Right atrium auricular region (tissue), 2 donors: ENCODE measurements at regions not wholly inside any gene's neighbourhood (a gene's known extent, or its start where the extent isn't known, plus 50 kb on each side); places are given as distances from the start of the nearest gene placed in this dataset.

Source experiments
- DNase-seq: peaks from one replicate; pipeline ENCODE4 v3.0.0-alpha.2; 2019; ENCODE audit warnings: low spot score
- H3K27ac ChIP-seq, 2 donors: fragments of 200-600 bp; sonication (generic); 1 replicate in 1 of 2; 2 replicates in 1 of 2; pipeline ENCODE4 v1.5.1; 2016 to 2019
- H3K27me3 ChIP-seq, 2 donors: fragments of 200-600 bp; sonication (generic); one replicate each; pipeline versions ENCODE4 v1.5.1 to v1.6.0; 2017 to 2019
- H3K36me3 ChIP-seq: fragments of 200-600 bp; sonication (generic); one replicate; pipeline ENCODE4 v1.5.1; 2016
- H3K4me1 ChIP-seq, 2 donors: fragments of 200-600 bp; sonication (generic); one replicate each; pipeline versions ENCODE4 v1.5.1 to v1.6.0; 2017 to 2019
- H3K4me3 ChIP-seq, 2 donors: fragments of 200-600 bp; sonication (generic); 1 replicate in 1 of 2; 2 replicates in 1 of 2; pipeline ENCODE4 v1.5.1; 2017 to 2019; ENCODE audit warnings: mild to moderate bottlenecking in 1 of 2, moderate library complexity in 1 of 2
- H3K9me3 ChIP-seq, 2 donors: fragments of 200-600 bp; sonication (generic); one replicate each; pipeline ENCODE4 v1.5.1; 2019
- TF ChIP-seq, protein P1 (sequence below), 2 donors: fragments of 200-600 bp; sonication (generic); IDR thresholded peaks; one replicate each; pipeline ENCODE4 v1.5.1; 2019; ENCODE audit warnings: antibody characterized with exemption in 2 of 2

DNA sequence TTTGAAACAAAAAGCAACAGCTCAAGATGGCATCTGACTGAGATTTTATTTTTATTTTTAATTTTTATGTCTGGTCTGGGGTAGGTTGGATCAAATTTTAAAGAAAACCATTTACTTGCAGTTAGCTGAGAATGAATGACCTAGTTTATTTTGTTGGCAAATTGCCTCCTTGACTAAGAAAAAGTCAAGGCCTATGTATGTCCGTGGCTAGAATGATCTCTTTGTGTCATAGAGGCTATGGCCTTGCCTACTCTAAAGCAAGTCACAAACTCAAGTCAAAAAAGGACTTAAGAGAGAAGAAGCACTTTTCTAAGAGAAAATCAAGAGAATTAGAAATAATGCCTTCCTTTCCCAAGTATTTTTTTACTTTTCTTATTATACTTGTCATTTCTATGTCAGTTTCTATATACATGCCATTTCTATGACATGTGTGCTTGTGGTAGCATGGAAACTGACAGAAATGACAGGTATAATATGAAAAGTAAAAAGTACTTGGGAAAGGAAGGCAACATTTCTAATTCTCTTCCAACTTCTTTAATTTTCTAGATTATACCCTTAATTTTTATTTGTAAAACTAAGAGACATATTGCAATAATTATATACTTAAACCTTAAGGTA is 136.7 kb downstream of the CENPF start:
- H3K4me3 ChIP-seq, result no peak overlapping the region
- H3K27ac ChIP-seq, result no peak overlapping the region
- no peaks in the 10 kb centered on the region for H3K9me3 ChIP-seq
- TF ChIP-seq, protein P1, sequence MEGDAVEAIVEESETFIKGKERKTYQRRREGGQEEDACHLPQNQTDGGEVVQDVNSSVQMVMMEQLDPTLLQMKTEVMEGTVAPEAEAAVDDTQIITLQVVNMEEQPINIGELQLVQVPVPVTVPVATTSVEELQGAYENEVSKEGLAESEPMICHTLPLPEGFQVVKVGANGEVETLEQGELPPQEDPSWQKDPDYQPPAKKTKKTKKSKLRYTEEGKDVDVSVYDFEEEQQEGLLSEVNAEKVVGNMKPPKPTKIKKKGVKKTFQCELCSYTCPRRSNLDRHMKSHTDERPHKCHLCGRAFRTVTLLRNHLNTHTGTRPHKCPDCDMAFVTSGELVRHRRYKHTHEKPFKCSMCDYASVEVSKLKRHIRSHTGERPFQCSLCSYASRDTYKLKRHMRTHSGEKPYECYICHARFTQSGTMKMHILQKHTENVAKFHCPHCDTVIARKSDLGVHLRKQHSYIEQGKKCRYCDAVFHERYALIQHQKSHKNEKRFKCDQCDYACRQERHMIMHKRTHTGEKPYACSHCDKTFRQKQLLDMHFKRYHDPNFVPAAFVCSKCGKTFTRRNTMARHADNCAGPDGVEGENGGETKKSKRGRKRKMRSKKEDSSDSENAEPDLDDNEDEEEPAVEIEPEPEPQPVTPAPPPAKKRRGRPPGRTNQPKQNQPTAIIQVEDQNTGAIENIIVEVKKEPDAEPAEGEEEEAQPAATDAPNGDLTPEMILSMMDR (IDR thresholded peaks at IDR 0.05), result no peak
- H3K36me3 ChIP-seq, result no peaks in the 10 kb centered on the region
- no peaks in the 10 kb centered on the region for H3K27me3 ChIP-seq
- DNase-seq, result no peak
- H3K4me1 ChIP-seq, result no peaks in the 10 kb centered on the region

DNA sequence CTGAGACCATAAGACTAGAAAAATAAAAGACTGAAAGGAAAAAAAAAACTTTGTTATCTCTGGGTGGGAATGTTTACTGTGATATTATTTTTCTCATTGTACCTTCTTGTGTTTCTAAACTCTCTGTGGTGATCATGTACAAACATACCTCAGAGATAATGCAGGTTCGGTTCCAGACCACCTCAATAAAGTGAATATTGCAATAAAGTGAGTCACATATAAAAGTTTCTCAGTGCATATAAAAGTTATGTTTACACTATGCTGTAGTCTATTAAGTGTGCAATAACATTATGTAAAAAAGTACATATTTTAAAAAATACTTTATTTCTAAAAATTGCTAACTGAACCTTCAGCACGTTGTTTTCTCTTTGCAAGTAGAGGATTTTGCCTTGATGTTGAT is 137.5 kb downstream of the CENPF start:
- TF ChIP-seq, protein P1 (IDR thresholded peaks at IDR 0.05), result no peak
- H3K9me3 ChIP-seq, result no peaks in the 10 kb centered on the region
- no peak for DNase-seq
- no peak overlapping the region for H3K27ac ChIP-seq
- no peak overlapping the region for H3K4me3 ChIP-seq
- no peaks in the 10 kb centered on the region for H3K4me1 ChIP-seq
- H3K27me3 ChIP-seq, result no peaks in the 10 kb centered on the region
- H3K36me3 ChIP-seq, result no peaks in the 10 kb centered on the region

DNA sequence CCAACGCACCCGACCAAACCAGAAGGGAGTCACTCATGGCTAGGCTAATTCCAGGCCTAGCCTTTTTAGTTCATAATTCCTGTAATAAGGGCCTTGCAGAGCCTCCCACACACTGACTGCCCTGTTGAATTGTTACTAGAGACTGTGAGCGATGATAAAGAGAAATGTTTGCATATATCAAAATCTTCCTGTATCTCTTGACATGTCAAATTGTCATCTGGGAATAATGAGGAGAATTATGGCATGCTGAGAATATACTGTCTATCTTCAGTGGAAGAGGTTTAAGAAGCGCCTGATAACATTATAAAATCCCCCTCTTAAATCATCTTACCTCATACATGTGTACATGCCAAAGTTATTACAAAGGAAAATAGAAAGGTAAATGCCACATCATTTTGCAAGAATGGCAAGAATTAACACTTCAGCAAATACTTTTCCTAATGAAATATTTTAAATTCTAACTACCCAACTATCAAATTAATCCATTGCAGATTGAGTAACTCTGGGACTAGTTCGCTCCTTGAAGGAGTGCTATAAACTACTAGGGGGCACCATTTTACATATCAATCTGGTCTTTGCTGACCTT is 144.1 kb downstream of the CENPF start:
- H3K4me3 ChIP-seq, result no peak overlapping the region
- H3K9me3 ChIP-seq, result no peaks in the 10 kb centered on the region
- H3K4me1 ChIP-seq, result no peaks in the 10 kb centered on the region
- no peak for DNase-seq
- TF ChIP-seq, protein P1 (IDR thresholded peaks at IDR 0.05), result no peak
- H3K36me3 ChIP-seq, result no peaks in the 10 kb centered on the region
- no peak overlapping the region for H3K27ac ChIP-seq
- H3K27me3 ChIP-seq, result no peaks in the 10 kb centered on the region

DNA sequence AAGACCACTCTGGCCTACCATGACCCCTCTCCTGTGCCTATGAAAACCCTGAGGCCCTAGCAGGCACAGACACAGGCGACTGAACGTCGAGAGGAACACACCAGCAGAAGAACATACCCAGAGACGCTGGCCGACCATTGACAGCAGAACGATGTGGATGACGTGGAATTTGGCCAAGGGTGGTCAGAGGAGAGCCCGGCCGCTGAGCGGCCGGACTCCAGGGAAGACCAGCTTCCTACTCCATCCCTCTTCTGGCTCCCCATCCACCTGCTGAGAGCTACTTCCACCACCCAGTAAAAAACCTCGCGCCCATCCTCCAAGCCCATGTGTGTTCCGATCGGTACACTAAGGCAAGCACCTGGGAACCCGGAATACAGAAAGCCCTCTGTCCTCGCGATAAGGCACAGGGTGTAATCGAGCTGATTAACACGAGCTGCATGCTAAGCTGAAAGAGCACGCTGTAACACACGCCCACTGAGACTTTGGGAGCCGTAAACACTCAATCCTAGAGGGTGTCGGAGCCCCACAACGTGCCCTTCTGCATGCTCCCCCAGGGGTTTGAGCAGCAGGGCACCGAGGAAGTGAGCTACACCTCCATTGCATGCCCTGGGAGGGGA is 150.3 kb downstream of the CENPF start:
- no peak for DNase-seq
- Histone ChIP-seq H3K9me3 (peaks cover 3 to 12% of the 10 kb centered on the region in 2 donors), H3K27ac (no peak overlapping the region), H3K27me3 (no peaks in the 10 kb centered on the region), H3K36me3 (no peaks in the 10 kb centered on the region), H3K4me1 (no peaks in the 10 kb centered on the region), H3K4me3 (no peak overlapping the region)
- TF ChIP-seq, protein P1 (IDR thresholded peaks at IDR 0.05), result no peak

DNA sequence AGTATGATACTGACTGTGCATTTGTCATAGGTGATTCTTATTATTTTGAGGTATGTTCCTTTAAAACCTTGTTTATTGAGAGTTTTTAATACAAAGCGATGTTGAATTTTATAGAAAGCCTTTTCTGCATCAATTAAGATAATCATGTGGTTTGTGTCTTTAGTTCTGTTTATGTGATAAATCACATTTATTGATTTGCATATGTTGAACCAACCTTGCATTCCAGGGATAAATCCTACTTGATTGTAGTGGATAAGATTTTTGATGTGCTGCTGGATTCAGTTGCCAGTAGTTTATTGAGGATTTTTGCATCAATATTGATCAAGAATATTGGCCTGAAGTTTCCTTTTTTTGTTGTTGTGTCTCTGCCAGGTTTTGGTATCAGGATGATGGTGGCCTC is 158.0 kb downstream of the CENPF start:
- Histone ChIP-seq H3K4me3 (no peak overlapping the region), H3K4me1 (no peaks in the 10 kb centered on the region), H3K27ac (no peak overlapping the region), H3K9me3 (peaks cover 3 to 57% of the 10 kb centered on the region in 2 donors), H3K36me3 (no peaks in the 10 kb centered on the region), H3K27me3 (no peaks in the 10 kb centered on the region)
- TF ChIP-seq, protein P1 (IDR thresholded peaks at IDR 0.05), result no peak
- no peak for DNase-seq
